ENCODE measurements at regions not wholly inside any gene's neighbourhood (a gene's known extent, or its start where the extent isn't known, plus 50 kb on each side); places are given as distances from the start of the nearest gene placed in this dataset.

DNA sequence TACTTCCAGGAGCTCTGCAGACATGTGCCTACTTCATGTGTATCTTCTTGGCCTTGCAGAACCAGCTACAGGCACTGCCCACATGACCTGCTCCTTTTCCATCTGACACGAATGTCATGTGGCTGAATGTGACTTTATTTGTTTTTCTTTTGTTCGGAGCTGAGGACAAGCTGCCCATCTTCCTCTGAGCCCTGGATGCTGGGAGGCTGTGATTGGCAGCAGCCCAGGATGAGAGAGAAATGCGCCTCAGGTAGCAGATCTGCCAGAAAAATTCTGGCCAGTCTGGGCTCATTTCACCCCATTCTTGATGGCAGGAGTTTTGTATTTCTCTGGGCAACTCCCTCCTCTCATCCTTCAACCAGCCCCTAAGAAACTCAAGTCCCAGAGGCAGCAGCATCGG is 372.0 kb downstream of the RPS6KC1 start:
- TF ChIP-seq EZH2phosphoT487 (IDR thresholded peaks at IDR 0.05; ENCODE audit: low read length) = no peak
- TF ChIP-seq, protein P1, sequence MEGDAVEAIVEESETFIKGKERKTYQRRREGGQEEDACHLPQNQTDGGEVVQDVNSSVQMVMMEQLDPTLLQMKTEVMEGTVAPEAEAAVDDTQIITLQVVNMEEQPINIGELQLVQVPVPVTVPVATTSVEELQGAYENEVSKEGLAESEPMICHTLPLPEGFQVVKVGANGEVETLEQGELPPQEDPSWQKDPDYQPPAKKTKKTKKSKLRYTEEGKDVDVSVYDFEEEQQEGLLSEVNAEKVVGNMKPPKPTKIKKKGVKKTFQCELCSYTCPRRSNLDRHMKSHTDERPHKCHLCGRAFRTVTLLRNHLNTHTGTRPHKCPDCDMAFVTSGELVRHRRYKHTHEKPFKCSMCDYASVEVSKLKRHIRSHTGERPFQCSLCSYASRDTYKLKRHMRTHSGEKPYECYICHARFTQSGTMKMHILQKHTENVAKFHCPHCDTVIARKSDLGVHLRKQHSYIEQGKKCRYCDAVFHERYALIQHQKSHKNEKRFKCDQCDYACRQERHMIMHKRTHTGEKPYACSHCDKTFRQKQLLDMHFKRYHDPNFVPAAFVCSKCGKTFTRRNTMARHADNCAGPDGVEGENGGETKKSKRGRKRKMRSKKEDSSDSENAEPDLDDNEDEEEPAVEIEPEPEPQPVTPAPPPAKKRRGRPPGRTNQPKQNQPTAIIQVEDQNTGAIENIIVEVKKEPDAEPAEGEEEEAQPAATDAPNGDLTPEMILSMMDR (IDR thresholded peaks at IDR 0.05; ENCODE audit: low read length) = no peak
- TF ChIP-seq EZH2 (optimal IDR thresholded peaks at IDR 0.05; ENCODE audit: low read depth, low read length) = no peak

DNA sequence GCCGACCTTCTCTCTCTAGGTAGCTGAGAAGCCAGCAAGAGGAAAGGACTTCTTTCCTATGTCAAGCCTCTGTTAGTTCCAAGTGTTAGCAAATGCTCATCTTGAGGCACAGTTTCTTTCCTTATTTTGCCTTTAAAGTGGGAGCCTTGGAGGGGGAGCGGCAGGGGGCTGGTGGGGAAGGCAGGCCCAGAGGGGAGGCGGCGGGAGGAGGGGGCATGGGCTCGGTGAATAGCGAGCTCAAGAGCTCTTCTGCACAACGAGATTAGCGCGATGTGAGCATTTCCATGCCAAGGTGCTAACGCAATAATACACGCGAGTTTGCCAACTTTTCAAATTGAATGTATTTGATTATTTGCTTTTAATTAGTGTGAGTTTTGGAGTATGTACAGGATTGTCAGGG is 372.6 kb downstream of the RPS6KC1 start:
- no peaks in the 10 kb centered on the region for H4K20me1 ChIP-seq (ENCODE audit: insufficient read depth, low read length)
- H3K9me2 ChIP-seq (replicated peaks; ENCODE audit: insufficient read depth, low read length) = no peaks in the 10 kb centered on the region
- H3K9me3 ChIP-seq (replicated peaks; ENCODE audit: insufficient read depth, low read length) = no peaks in the 10 kb centered on the region
- H3F3A ChIP-seq (ENCODE audit: insufficient read depth, low read length) = no peaks in the 10 kb centered on the region
- no peaks in the 10 kb centered on the region for H3K27me3 ChIP-seq (replicated peaks; ENCODE audit: insufficient read depth, low read length)
- no peaks in the 10 kb centered on the region for H3K79me2 ChIP-seq (ENCODE audit: low read length)
- no peak overlapping the region for H3K4me3 ChIP-seq (ENCODE audit: low read length)
- H3K9ac ChIP-seq (ENCODE audit: low read length) = no peak overlapping the region
- TF ChIP-seq EZH2phosphoT487 (IDR thresholded peaks at IDR 0.05; ENCODE audit: low read length) = no peak
- TF ChIP-seq EZH2 (optimal IDR thresholded peaks at IDR 0.05; ENCODE audit: low read depth, low read length) = no peak
- TF ChIP-seq, protein P1 (IDR thresholded peaks at IDR 0.05; ENCODE audit: low read length) = no peak
- H3K27ac ChIP-seq (ENCODE audit: low read length) = no peak overlapping the region
- H3K4me1 ChIP-seq (ENCODE audit: low read length) = no peaks in the 10 kb centered on the region
- no peak for DNase-seq
- no peak overlapping the region for H3K4me2 ChIP-seq (ENCODE audit: low read depth, low read length)
- H3K36me3 ChIP-seq (replicated peaks; ENCODE audit: insufficient read depth, low read length) = no peaks in the 10 kb centered on the region
- H2AFZ ChIP-seq (ENCODE audit: low read length) = no peak overlapping the region

More for the DNA sequence above, 372.0 kb downstream of the RPS6KC1 start:
- H3K9me2 ChIP-seq (replicated peaks; ENCODE audit: insufficient read depth, low read length) = no peaks in the 10 kb centered on the region
- H3K27me3 ChIP-seq (replicated peaks; ENCODE audit: insufficient read depth, low read length) = no peaks in the 10 kb centered on the region
- no peaks in the 10 kb centered on the region for H3K4me1 ChIP-seq (ENCODE audit: low read length)
- no peak overlapping the region for H2AFZ ChIP-seq (ENCODE audit: low read length)
- no peak overlapping the region for H3K27ac ChIP-seq (ENCODE audit: low read length)
- no peaks in the 10 kb centered on the region for H3F3A ChIP-seq (ENCODE audit: insufficient read depth, low read length)
- DNase-seq = no peak
- no peaks in the 10 kb centered on the region for H3K79me2 ChIP-seq (ENCODE audit: low read length)
- no peak overlapping the region for H3K4me3 ChIP-seq (ENCODE audit: low read length)
- no peak overlapping the region for H3K9ac ChIP-seq (ENCODE audit: low read length)
- no peak overlapping the region for H3K4me2 ChIP-seq (ENCODE audit: low read depth, low read length)
- no peaks in the 10 kb centered on the region for H3K9me3 ChIP-seq (replicated peaks; ENCODE audit: insufficient read depth, low read length)
- no peaks in the 10 kb centered on the region for H4K20me1 ChIP-seq (ENCODE audit: insufficient read depth, low read length)
- no peaks in the 10 kb centered on the region for H3K36me3 ChIP-seq (replicated peaks; ENCODE audit: insufficient read depth, low read length)

DNA sequence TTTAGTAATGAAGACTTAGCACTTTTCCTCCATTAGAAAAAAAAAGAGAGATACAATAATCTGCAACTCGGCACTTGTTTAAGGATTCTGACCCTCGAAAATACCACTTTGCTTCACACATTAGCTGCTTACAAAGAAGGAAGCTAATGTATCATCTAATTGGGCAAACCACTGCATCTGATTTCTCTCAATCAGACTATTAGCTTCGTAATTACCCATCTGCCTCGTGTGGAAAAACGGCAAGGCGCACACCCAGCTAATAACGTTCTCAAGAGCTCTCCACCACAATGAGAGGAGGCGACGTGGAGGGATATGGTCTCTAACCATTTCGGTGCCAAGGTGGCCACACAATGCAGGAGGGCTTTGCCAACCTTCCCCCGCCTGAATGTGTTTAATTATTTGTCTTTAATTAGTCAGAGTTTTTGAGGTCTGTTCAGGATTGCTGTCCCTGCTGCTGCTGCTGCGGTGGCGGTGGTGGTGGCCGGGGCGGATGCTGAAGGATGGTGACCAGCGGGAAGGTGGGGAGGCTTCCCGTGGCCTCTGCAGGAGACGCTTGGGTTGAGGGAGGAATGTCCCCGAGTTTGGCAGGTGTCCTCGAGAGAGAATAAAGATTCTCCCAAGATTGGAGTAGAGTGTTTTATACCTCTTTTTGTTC is 374.5 kb downstream of the RPS6KC1 start:
- no peaks in the 10 kb centered on the region for H3K4me1 ChIP-seq (ENCODE audit: low read length)
- DNase-seq = no peak
- no peaks in the 10 kb centered on the region for H3K36me3 ChIP-seq (replicated peaks; ENCODE audit: insufficient read depth, low read length)
- no peaks in the 10 kb centered on the region for H3K79me2 ChIP-seq (ENCODE audit: low read length)
- no peak overlapping the region for H3K4me2 ChIP-seq (ENCODE audit: low read depth, low read length)
- no peak overlapping the region for H3K9ac ChIP-seq (ENCODE audit: low read length)
- TF ChIP-seq EZH2 (optimal IDR thresholded peaks at IDR 0.05; ENCODE audit: low read depth, low read length) (no peak), EZH2phosphoT487 (IDR thresholded peaks at IDR 0.05; ENCODE audit: low read length) (no peak)
- TF ChIP-seq, protein P1 (IDR thresholded peaks at IDR 0.05; ENCODE audit: low read length) = no peak
- no peaks in the 10 kb centered on the region for H4K20me1 ChIP-seq (ENCODE audit: insufficient read depth, low read length)
- no peak overlapping the region for H2AFZ ChIP-seq (ENCODE audit: low read length)
- no peaks in the 10 kb centered on the region for H3K9me3 ChIP-seq (replicated peaks; ENCODE audit: insufficient read depth, low read length)
- no peak overlapping the region for H3K4me3 ChIP-seq (ENCODE audit: low read length)
- H3F3A ChIP-seq (ENCODE audit: insufficient read depth, low read length) = no peaks in the 10 kb centered on the region
- no peak overlapping the region for H3K27ac ChIP-seq (ENCODE audit: low read length)
- no peaks in the 10 kb centered on the region for H3K9me2 ChIP-seq (replicated peaks; ENCODE audit: insufficient read depth, low read length)
- H3K27me3 ChIP-seq (replicated peaks; ENCODE audit: insufficient read depth, low read length) = no peaks in the 10 kb centered on the region

Measured in MM.1S (cell line).